Progenitor cell of endocrine pancreas (in vitro differentiated cells): ENCODE measurements at regions not wholly inside any gene's neighbourhood (a gene's known extent, or its start where the extent isn't known, plus 50 kb on each side); places are given as distances from the start of the nearest gene placed in this dataset.
"Not testable (repeated sequence)": the region's sequence is repeated elsewhere in the genome, so short reads cannot be mapped to it uniquely, and the experiment has no call there.

Source experiments
- DNase-seq: peaks from one replicate; pipeline ENCODE4 v3.0.0; 2021; ENCODE audit warnings: low spot score; ENCODE audit not compliant: unreplicated experiment
- H3K27ac Mint-ChIP-seq: 2 replicates; pipeline ENCODE4 v1.8.0; 2021; ENCODE audit warnings: mild to moderate bottlenecking, moderate library complexity, mixed read lengths
- H3K27me3 Mint-ChIP-seq: 2 replicates; pipeline ENCODE4 v1.8.0; 2021; ENCODE audit warnings: mixed read lengths
- H3K36me3 Mint-ChIP-seq: 2 replicates; pipeline ENCODE4 v1.8.0; 2022; ENCODE audit warnings: mixed read lengths; ENCODE audit not compliant: insufficient read depth
- H3K4me1 Mint-ChIP-seq: 2 replicates; pipeline ENCODE4 v1.8.0; 2021; ENCODE audit warnings: low read depth, mixed read lengths
- H3K4me3 Mint-ChIP-seq: 2 replicates; pipeline ENCODE4 v1.8.0; 2021; ENCODE audit warnings: low read depth, mild to moderate bottlenecking, moderate library complexity, mixed read lengths
- H3K9me3 Mint-ChIP-seq: 2 replicates; pipeline ENCODE4 v1.8.0; 2021; ENCODE audit warnings: low read depth, mixed read lengths
- CTCF ChIP-seq: fragments of 200-600 bp; sonication (generic); IDR thresholded peaks from one replicate; pipeline ENCODE4 v1.5.0; 2021; ENCODE audit warnings: antibody characterized with exemption, mild to moderate bottlenecking; ENCODE audit not compliant: unreplicated experiment

DNA sequence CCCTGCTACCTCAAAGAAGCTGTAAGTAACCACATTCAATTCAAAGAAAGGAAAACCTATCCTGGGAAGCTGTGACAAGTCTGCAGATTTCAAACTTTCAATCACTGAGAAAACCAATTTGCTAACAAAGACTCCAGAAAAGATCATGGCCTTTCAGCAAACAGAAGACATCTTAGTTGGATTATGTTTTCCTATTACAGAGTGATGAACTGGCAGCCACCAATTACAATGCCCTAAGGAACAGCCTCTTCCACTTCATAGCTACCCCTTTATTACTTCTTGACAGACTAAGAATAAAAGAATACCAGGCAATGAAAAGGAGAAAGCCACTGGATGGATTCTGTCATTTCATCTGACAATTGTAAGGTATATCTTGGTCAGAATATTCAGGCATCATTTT, 128.2 kb upstream of the RASEF start:
- Mint-ChIP-seq H3K9me3 (no peaks in the 10 kb centered on the region), H3K27me3 (peaks cover 6% of the 10 kb centered on the region), H3K4me3 (no peak overlapping the region), H3K36me3 (no peaks in the 10 kb centered on the region), H3K4me1 (peaks cover 6% of the 10 kb centered on the region), H3K27ac (no peak overlapping the region)
- no peak for TF ChIP-seq CTCF
- no peak for DNase-seq

DNA sequence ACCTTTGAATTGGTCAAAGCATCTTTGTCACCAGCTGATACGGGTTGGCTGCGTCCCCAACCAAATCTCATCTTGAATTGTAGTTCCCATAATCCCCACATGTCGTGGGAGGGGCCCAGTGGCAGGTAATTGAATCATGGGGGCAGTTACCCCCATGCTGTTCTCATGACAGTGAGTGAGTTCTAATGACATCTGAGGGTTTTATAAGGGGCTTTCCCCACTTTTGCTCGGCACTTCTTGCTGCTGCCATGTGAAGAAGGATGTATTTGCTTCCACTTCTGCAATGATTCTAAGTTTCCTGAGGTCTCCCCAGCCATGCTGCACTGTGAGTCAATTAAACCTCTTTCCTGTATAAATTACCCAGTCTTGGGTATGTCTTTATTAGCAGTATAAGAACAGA, 126.1 kb upstream of the RASEF start:
- not testable (repeated sequence) for H3K27me3 Mint-ChIP-seq, H3K4me3 Mint-ChIP-seq, H3K27ac Mint-ChIP-seq, H3K36me3 Mint-ChIP-seq, H3K9me3 Mint-ChIP-seq, DNase-seq
- H3K4me1 Mint-ChIP-seq, result peaks cover 10% of the 10 kb centered on the region

- Mint-ChIP-seq H3K27me3 (peaks cover 10% of the 10 kb centered on the region), H3K4me3 (no peak overlapping the region), H3K9me3 (no peaks in the 10 kb centered on the region), H3K27ac (no peak overlapping the region), H3K4me1 (peaks cover 13% of the 10 kb centered on the region), H3K36me3 (no peaks in the 10 kb centered on the region)
- no peak for DNase-seq
- TF ChIP-seq CTCF, result no peak
These were observed 125.3 kb upstream of the RASEF start for GRCh38 chr9:83188277-83188676.

DNA sequence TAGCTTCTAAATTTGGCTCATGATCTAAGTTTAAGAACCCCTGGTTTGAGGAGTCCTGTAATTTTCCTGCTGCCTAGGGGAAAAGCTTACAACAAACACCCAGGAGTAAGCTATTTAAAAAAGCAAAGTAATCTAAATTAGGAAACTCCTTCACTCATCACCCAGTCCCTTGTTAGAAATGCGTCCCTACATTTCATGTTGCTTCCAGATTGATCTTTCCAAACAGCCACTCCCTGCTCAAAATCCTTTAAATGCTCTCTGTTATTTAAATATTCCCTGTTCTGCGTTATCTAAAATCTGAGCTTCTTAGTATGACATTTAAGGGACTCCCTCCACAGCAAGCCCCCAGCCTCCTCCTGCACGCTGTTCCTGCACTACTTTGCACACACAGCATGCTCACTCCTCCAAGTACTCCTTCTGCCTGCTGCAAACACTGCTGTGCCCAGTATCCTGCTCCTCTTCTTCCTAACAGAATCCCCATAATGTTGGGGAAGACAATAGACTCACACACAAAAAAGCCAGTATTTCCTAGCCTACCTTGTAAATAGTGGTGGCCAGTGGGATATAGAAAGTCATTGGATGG, 123.3 kb upstream of the RASEF start:
- no peak for DNase-seq
- Mint-ChIP-seq H3K4me1 (peaks cover 20% of the 10 kb centered on the region), H3K4me3 (no peak overlapping the region), H3K27me3 (peaks cover 10% of the 10 kb centered on the region), H3K27ac (no peak overlapping the region), H3K9me3 (no peaks in the 10 kb centered on the region), H3K36me3 (no peaks in the 10 kb centered on the region)
- TF ChIP-seq CTCF, result no peak

DNA sequence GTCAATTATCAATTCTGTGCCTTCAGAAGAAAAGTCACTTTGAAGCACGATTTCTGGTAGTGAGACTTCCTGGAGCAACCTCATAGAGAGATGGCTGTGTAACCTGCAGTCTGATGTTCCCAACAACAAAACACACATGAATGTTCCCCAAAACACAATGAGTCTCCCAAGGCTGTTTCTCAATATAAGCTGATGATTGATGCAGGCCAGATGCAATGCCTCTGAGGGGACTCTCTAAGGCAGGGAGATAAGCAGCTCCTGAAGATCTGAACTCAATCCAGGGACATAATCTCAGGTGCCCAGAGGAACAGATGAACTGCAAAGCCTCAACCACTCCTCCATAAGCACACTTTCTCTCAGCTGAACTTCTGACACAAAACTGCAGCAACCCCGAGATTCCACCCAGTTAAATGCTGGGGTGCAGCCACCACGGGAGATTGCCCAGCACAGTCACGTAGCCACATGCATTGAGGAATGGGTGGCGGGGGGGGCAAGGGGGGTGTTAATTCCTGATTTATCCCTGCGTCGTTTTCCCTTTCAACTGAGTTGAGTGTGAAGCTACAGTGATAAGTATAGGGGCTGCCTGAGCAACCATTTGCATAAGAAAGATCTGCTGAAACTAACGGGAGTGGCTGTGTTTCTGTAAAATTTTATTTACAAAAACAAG, 122.7 kb upstream of the RASEF start:
- H3K36me3 Mint-ChIP-seq, result no peaks in the 10 kb centered on the region
- H3K9me3 Mint-ChIP-seq, result no peaks in the 10 kb centered on the region
- no peak overlapping the region for H3K4me3 Mint-ChIP-seq
- no peak for DNase-seq
- no peak for TF ChIP-seq CTCF
- peaks cover 10% of the 10 kb centered on the region for H3K27me3 Mint-ChIP-seq
- H3K27ac Mint-ChIP-seq, result no peak overlapping the region
- peaks cover 22% of the 10 kb centered on the region for H3K4me1 Mint-ChIP-seq

DNA sequence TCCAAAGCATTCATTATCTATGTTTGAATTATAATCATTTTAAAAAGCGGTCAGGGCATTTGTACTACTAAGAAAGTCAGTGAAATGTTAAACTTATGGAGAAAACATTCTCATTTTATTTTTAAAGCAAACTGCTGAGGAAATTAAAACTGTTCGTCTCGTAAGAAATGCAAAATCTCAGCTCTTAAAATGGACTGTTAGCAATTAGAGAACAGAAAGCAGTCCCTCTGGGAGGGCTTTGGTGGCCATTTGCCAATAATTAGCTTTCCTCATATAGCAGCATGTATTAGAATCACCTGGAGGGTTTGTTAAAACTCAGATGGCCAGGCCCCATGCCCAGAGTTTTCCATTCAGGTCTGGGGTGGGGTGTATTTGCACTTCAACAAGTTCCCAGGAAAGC, 120.7 kb upstream of the RASEF start:
- TF ChIP-seq CTCF, result no peak
- Mint-ChIP-seq H3K4me1 (peaks cover 22% of the 10 kb centered on the region), H3K27ac (no peak overlapping the region), H3K9me3 (no peaks in the 10 kb centered on the region), H3K4me3 (no peak overlapping the region), H3K36me3 (no peaks in the 10 kb centered on the region), H3K27me3 (peaks cover 10% of the 10 kb centered on the region)
- no peak for DNase-seq
